Activated CD8-positive, alpha-beta T cell treated with anti-CD3 and anti-CD28 coated beads for 36 hours (primary cell): ENCODE measurements at regions not wholly inside any gene's neighbourhood (a gene's known extent, or its start where the extent isn't known, plus 50 kb on each side); places are given as distances from the start of the nearest gene placed in this dataset.
A peak's percentile ranks its signal among the peaks of the same experiment; 100 is the strongest.
"Not testable (repeated sequence)": the region's sequence is repeated elsewhere in the genome, so short reads cannot be mapped to it uniquely, and the experiment has no call there.

Experiments
- ATAC-seq: fragments of 200-7000 bp; cut with Tn5 transposase; one replicate; pipeline ENCODE4 v1.10.0; 2021; ENCODE audit warnings: mild to moderate bottlenecking, moderate library complexity
- CTCF ChIA-PET: fragments of 350-600 bp; sonication (Branson Sonifier 250); formaldehyde crosslinking; loops from one replicate; lab custom pipeline; 2021; ENCODE audit warnings: antibody characterized with exemption; lab: Charles Lee
- POLR2A ChIA-PET: fragments of 350-600 bp; sonication (Branson Sonifier 250); formaldehyde crosslinking; loops from one replicate; lab custom pipeline; 2021; ENCODE audit warnings: antibody characterized with exemption; lab: Charles Lee
- DNase-seq: peaks from one replicate; pipeline ENCODE4 v3.0.0-alpha.2; 2020
- H3K27ac Mint-ChIP-seq: one replicate; pipeline ENCODE4 v1.8.0; 2021; ENCODE audit warnings: mild to moderate bottlenecking, mixed read lengths
- H3K27me3 Mint-ChIP-seq: one replicate; pipeline ENCODE4 v1.8.0; 2021; ENCODE audit warnings: mixed read lengths
- H3K36me3 Mint-ChIP-seq: one replicate; pipeline ENCODE4 v1.8.0; 2021; ENCODE audit warnings: low read depth, mixed read lengths
- H3K4me1 Mint-ChIP-seq: one replicate; pipeline ENCODE4 v1.8.0; 2021; ENCODE audit warnings: low read depth, mixed read lengths
- H3K4me3 Mint-ChIP-seq: one replicate; pipeline ENCODE4 v1.8.0; 2021; ENCODE audit warnings: mild to moderate bottlenecking, moderate library complexity, mixed read lengths
- H3K9me3 Mint-ChIP-seq: one replicate; pipeline ENCODE4 v1.8.0; 2021; ENCODE audit warnings: mixed read lengths
- CTCF ChIP-seq: fragments of 200-600 bp; IDR thresholded peaks from one replicate; pipeline ENCODE4 v1.8.0; 2022; ENCODE audit warnings: antibody characterized with exemption, mild to moderate bottlenecking
- intact Hi-C: fragments of 100-400 bp; cut with micrococcal nuclease; formaldehyde crosslinking; loops from one replicate; pipeline ENCODE4 v1.10.0; 2022

GRCh38 chr11:45390407-45390806 is 104.3 kb upstream of the SYT13 start:
- no peak for TF ChIP-seq CTCF
- CTCF ChIA-PET = interaction anchor here (2.2 kb wide), 1 partner anchor 19 kb away, joined by 6 read pairs; no protein-coding TSS in a partner anchor
- POLR2A ChIA-PET = no interaction called here
- H3K27me3 Mint-ChIP-seq = no peaks in the 10 kb centered on the region
- ATAC-seq (no peak), DNase-seq (no peak)
- H3K4me1 Mint-ChIP-seq = peaks cover 2% of the 10 kb centered on the region
- H3K36me3 Mint-ChIP-seq = no peaks in the 10 kb centered on the region
- peaks cover 1% of the 10 kb centered on the region for H3K9me3 Mint-ChIP-seq
- no peak overlapping the region for H3K27ac Mint-ChIP-seq
- intact Hi-C loops = no loop called here
- no peak overlapping the region for H3K4me3 Mint-ChIP-seq

GRCh38 chr11:45388472-45388871 is 102.3 kb upstream of the SYT13 start:
- no peak for DNase-seq
- no peaks in the 10 kb centered on the region for H3K36me3 Mint-ChIP-seq
- H3K4me3 Mint-ChIP-seq = no peak overlapping the region
- no peak overlapping the region for H3K27ac Mint-ChIP-seq
- no peaks in the 10 kb centered on the region for H3K27me3 Mint-ChIP-seq
- no peak for TF ChIP-seq CTCF
- ChIA-PET POLR2A (no interaction called here), CTCF (interaction anchor here (1.7 kb wide), 1 partner anchor 383 kb away, joined by 5 read pairs; no protein-coding TSS in a partner anchor)
- intact Hi-C loops = no loop called here
- H3K9me3 Mint-ChIP-seq = peaks cover 1% of the 10 kb centered on the region
- ATAC-seq = no peak
- H3K4me1 Mint-ChIP-seq = peaks cover 3% of the 10 kb centered on the region

GRCh38 chr11:45387885-45388284 is 101.7 kb upstream of the SYT13 start:
- H3K4me1 Mint-ChIP-seq, H3K27me3 Mint-ChIP-seq, H3K36me3 Mint-ChIP-seq, H3K4me3 Mint-ChIP-seq, ATAC-seq, intact Hi-C loops, POLR2A ChIA-PET, H3K27ac Mint-ChIP-seq, H3K9me3 Mint-ChIP-seq, DNase-seq: not testable (repeated sequence)
- CTCF ChIA-PET = interaction anchor here (1.7 kb wide), 1 partner anchor 384 kb away, joined by 5 read pairs; no protein-coding TSS in a partner anchor

- Mint-ChIP-seq H3K4me3 (no peak overlapping the region), H3K27me3 (no peaks in the 10 kb centered on the region), H3K27ac (no peak overlapping the region), H3K9me3 (peaks cover 1% of the 10 kb centered on the region), H3K36me3 (no peaks in the 10 kb centered on the region), H3K4me1 (peaks cover 5% of the 10 kb centered on the region)
- ChIA-PET CTCF (interaction anchor here (0.5 to 5.0 kb wide), 2 partner anchors 16 to 384 kb away, joined by 3 to 29 read pairs; no protein-coding TSS in a partner anchor), POLR2A (no interaction called here)
- DNase-seq (no peak), ATAC-seq (no peak)
- TF ChIP-seq CTCF = no peak
- intact Hi-C loops = no loop called here
These were observed 100.8 kb upstream of the SYT13 start for GRCh38 chr11:45386972-45387371.

- CTCF ChIA-PET = interaction anchor here (5.0 kb wide), 1 partner anchor 14 kb away, joined by 29 read pairs; no protein-coding TSS in a partner anchor
- Mint-ChIP-seq H3K27me3 (no peaks in the 10 kb centered on the region), H3K4me1 (peaks cover 5% of the 10 kb centered on the region), H3K36me3 (no peaks in the 10 kb centered on the region), H3K4me3 (no peak overlapping the region), H3K9me3 (peaks cover 1% of the 10 kb centered on the region), H3K27ac (no peak overlapping the region)
- POLR2A ChIA-PET = interaction anchor here (1.0 kb wide), 1 partner anchor 13 kb away, joined by 3 read pairs; no protein-coding TSS in a partner anchor
- TF ChIP-seq CTCF = no peak
- DNase-seq (no peak), ATAC-seq (peak; percentile 49)
- intact Hi-C loops = no loop called here
These were observed 99.7 kb upstream of the SYT13 start for GRCh38 chr11:45385844-45386243.
